GM23338 (cell line): ENCODE measurements at regions not wholly inside any gene's neighbourhood (a gene's known extent, or its start where the extent isn't known, plus 50 kb on each side); places are given as distances from the start of the nearest gene placed in this dataset.
A peak's percentile ranks its signal among the peaks of the same experiment; 100 is the strongest.

Source experiments
- ATAC-seq: fragments of 200-7000 bp; cut with Tn5 transposase; 3 replicates; pipeline ENCODE4 v1.9.1; 2020
- DNase-seq: peaks from one replicate; pipeline ENCODE4 v3.0.0-alpha.2; 2015; ENCODE audit warnings: low spot score
- H2AFZ ChIP-seq: fragments of 200-600 bp; sonication (generic); 2 replicates; pipeline ENCODE4 v1.8.0; 2016; ENCODE audit warnings: antibody characterized with exemption, mild to moderate bottlenecking, moderate library complexity
- H3F3A ChIP-seq: fragments of 200-600 bp; sonication (generic); replicated peaks from 2 replicates; pipeline ENCODE4 v1.8.0; 2017; ENCODE audit warnings: antibody characterized with exemption, mixed run types, low read depth
- H3K27ac ChIP-seq: fragments of 200-600 bp; sonication (generic); 2 replicates; pipeline ENCODE4 v1.6.1; 2016; ENCODE audit warnings: low read depth
- H3K27me3 ChIP-seq: fragments of 200-600 bp; sonication (generic); 2 replicates; pipeline ENCODE4 v1.8.0; 2016; ENCODE audit warnings: mild to moderate bottlenecking, mixed run types, moderate library complexity; ENCODE audit not compliant: insufficient read depth
- H3K36me3 ChIP-seq: fragments of 200-600 bp; sonication (generic); 2 replicates; pipeline ENCODE4 v1.8.0; 2016; ENCODE audit warnings: mild to moderate bottlenecking; ENCODE audit not compliant: insufficient read depth
- H3K4me1 ChIP-seq: fragments of 200-600 bp; sonication (generic); 2 replicates; pipeline ENCODE4 v1.8.0; 2016; ENCODE audit warnings: mild to moderate bottlenecking, moderate library complexity; ENCODE audit not compliant: insufficient read depth
- H3K4me2 ChIP-seq: fragments of 200-600 bp; sonication (generic); 2 replicates; pipeline ENCODE4 v1.7.1; 2017; ENCODE audit warnings: mixed run types
- H3K4me3 ChIP-seq: fragments of 200-600 bp; sonication (generic); 2 replicates; pipeline ENCODE4 v1.6.1; 2016; ENCODE audit warnings: mixed run types
- H3K79me2 ChIP-seq: fragments of 200-600 bp; sonication (generic); replicated peaks from 2 replicates; pipeline ENCODE4 v1.8.0; 2017; ENCODE audit warnings: mild to moderate bottlenecking; ENCODE audit not compliant: insufficient read depth
- H3K9me2 ChIP-seq: fragments of 200-600 bp; sonication (generic); 2 replicates; pipeline ENCODE4 v1.8.0; 2017; ENCODE audit not compliant: insufficient read depth
- H4K20me1 ChIP-seq: fragments of 200-600 bp; sonication (generic); replicated peaks from 2 replicates; pipeline ENCODE4 v1.8.0; 2017; ENCODE audit warnings: mild to moderate bottlenecking; ENCODE audit not compliant: insufficient read depth
- H3K27ac Mint-ChIP-seq: 2 replicates; pipeline ENCODE4 v1.8.0; 2020; ENCODE audit warnings: inconsistent platforms, mild to moderate bottlenecking, moderate library complexity, mixed read lengths
- H3K27me3 Mint-ChIP-seq: 3 replicates; pipeline ENCODE4 v1.8.0; 2022; ENCODE audit warnings: low read depth, mild to moderate bottlenecking, moderate library complexity, mixed read lengths, inconsistent platforms; ENCODE audit not compliant: insufficient read depth, poor library complexity
- H3K36me3 Mint-ChIP-seq: 3 replicates; pipeline ENCODE4 v1.8.0; 2021; ENCODE audit warnings: low read depth, mild to moderate bottlenecking, inconsistent platforms, moderate library complexity, mixed read lengths
- H3K4me1 Mint-ChIP-seq: 3 replicates; pipeline ENCODE4 v1.8.0; 2020; ENCODE audit warnings: mild to moderate bottlenecking, inconsistent platforms, mixed read lengths
- H3K4me3 Mint-ChIP-seq: 3 replicates; pipeline ENCODE4 v1.8.0; 2021; ENCODE audit warnings: moderate library complexity, mild to moderate bottlenecking, inconsistent platforms, mixed read lengths
- H3K9me3 Mint-ChIP-seq: 3 replicates; pipeline ENCODE4 v1.8.0; 2020; ENCODE audit warnings: moderate library complexity, mild to moderate bottlenecking, inconsistent platforms, mixed read lengths
- CREB1 ChIP-seq: fragments of 250-450 bp; sonication (Bioruptor Pico); IDR thresholded peaks from 2 replicates; pipeline ENCODE4 v1.5.0; 2020; ENCODE audit warnings: low read depth, mild to moderate bottlenecking, moderate library complexity
- CTCF ChIP-seq, 2 experiments: fragments of 200-600 bp in 1 of 2; sonication (generic) in 1 of 2; conservative IDR thresholded peaks; 2 replicates each; pipeline versions ENCODE4 v1.5.1 to v1.6.1; 2016 to 2017; ENCODE audit warnings: antibody characterized with exemption in 2 of 2, low read depth in 2 of 2, mild to moderate bottlenecking in 2 of 2, moderate library complexity in 1 of 2
- ETS1 ChIP-seq: IDR thresholded peaks from 2 replicates; pipeline ENCODE4 v1.6.1; 2016; ENCODE audit warnings: antibody characterized with exemption
- EZH2phosphoT487 ChIP-seq: fragments of 200-600 bp; sonication (generic); IDR thresholded peaks from one replicate; pipeline ENCODE4 v1.8.1; 2018; ENCODE audit warnings: antibody characterized with exemption; ENCODE audit not compliant: unreplicated experiment
- JUNB ChIP-seq: IDR thresholded peaks from one replicate; pipeline ENCODE4 v1.6.1; 2016; ENCODE audit warnings: antibody characterized with exemption; ENCODE audit not compliant: unreplicated experiment
- NANOG ChIP-seq: IDR thresholded peaks from 2 replicates; pipeline ENCODE4 v1.6.1; 2016; ENCODE audit warnings: antibody characterized with exemption, borderline replicate concordance
- POLR2AphosphoS5 ChIP-seq: IDR thresholded peaks from 2 replicates; pipeline ENCODE4 v1.6.1; 2016; ENCODE audit warnings: antibody characterized with exemption, low read depth
- REST ChIP-seq: IDR thresholded peaks from one replicate; pipeline ENCODE4 v1.6.1; 2018; ENCODE audit warnings: antibody characterized with exemption; ENCODE audit not compliant: unreplicated experiment
- STAT1 ChIP-seq: IDR thresholded peaks from one replicate; pipeline ENCODE4 v1.6.1; 2016; ENCODE audit warnings: antibody characterized with exemption; ENCODE audit not compliant: unreplicated experiment
- ZNF331 ChIP-seq: fragments of 250-450 bp; sonication (Bioruptor Pico); IDR thresholded peaks from 2 replicates; pipeline ENCODE4 v1.5.0; 2020; ENCODE audit warnings: low read depth, mild to moderate bottlenecking, moderate library complexity

- no peak for TF ChIP-seq REST
- TF ChIP-seq ETS1, result no peak
- no peak for TF ChIP-seq JUNB
- no peak for TF ChIP-seq EZH2phosphoT487
- TF ChIP-seq NANOG, result no peak
- no peak for TF ChIP-seq STAT1
- no peak for TF ChIP-seq ZNF331 (CRISPR knock-in tag)
- no peaks in the 10 kb centered on the region for H3F3A ChIP-seq
- H3K4me3 ChIP-seq, result no peak overlapping the region
- Mint-ChIP-seq H3K27me3 (no peaks in the 10 kb centered on the region), H3K9me3 (no peaks in the 10 kb centered on the region; the same call in 2 of the 3 replicates), H3K27ac (no peak overlapping the region), H3K4me1 (0 out of 3 replicates have a peak, but pooled peaks cover 3% of the 10 kb centered on the region), H3K36me3 (no peaks in the 10 kb centered on the region), H3K4me3 (no peak overlapping the region)
- H3K9me2 ChIP-seq, result no peaks in the 10 kb centered on the region
- no peaks in the 10 kb centered on the region for H3K36me3 ChIP-seq
- H2AFZ ChIP-seq, result peak overlapping the region; percentile 3; the same call in 1 of the 2 replicates
- ATAC-seq (no peak), DNase-seq (no peak)
- no peaks in the 10 kb centered on the region for H3K79me2 ChIP-seq
- no peaks in the 10 kb centered on the region for H3K4me1 ChIP-seq
- H3K27me3 ChIP-seq, result no peaks in the 10 kb centered on the region
- H3K27ac ChIP-seq, result no peak overlapping the region
- no peaks in the 10 kb centered on the region for H4K20me1 ChIP-seq
- no peak overlapping the region for H3K4me2 ChIP-seq
Measured at GRCh38 chr12:85626001-85626783, 210.0 kb downstream of the RASSF9 start.

- H3K4me1 Mint-ChIP-seq, result no peaks in the 10 kb centered on the region
- no peak overlapping the region for H3K27ac Mint-ChIP-seq
- no peaks in the 10 kb centered on the region for H3K27me3 ChIP-seq
- TF ChIP-seq CREB1 (CRISPR knock-in tag), result no peak
- no peak for TF ChIP-seq POLR2AphosphoS5
- no peak for TF ChIP-seq CTCF (conservative IDR thresholded peaks at IDR 0.05; ENCODE audit: low read depth in 2 of 2)
- H3K4me3 ChIP-seq, result no peak overlapping the region
- no peaks in the 10 kb centered on the region; the same call in 2 of the 3 replicates for H3K9me3 Mint-ChIP-seq
- no peaks in the 10 kb centered on the region for H3K36me3 Mint-ChIP-seq
- H3F3A ChIP-seq, result no peaks in the 10 kb centered on the region
- no peaks in the 10 kb centered on the region for H3K4me1 ChIP-seq
- no peaks in the 10 kb centered on the region for H3K79me2 ChIP-seq
- H4K20me1 ChIP-seq, result no peaks in the 10 kb centered on the region
- DNase-seq, result no peak
- H3K4me2 ChIP-seq, result no peak overlapping the region
- no peaks in the 10 kb centered on the region for H3K9me2 ChIP-seq
- H3K27ac ChIP-seq, result no peak overlapping the region
- H3K36me3 ChIP-seq, result no peaks in the 10 kb centered on the region
- H3K27me3 Mint-ChIP-seq, result no peaks in the 10 kb centered on the region
- no peak overlapping the region for H3K4me3 Mint-ChIP-seq
- H2AFZ ChIP-seq, result no peak overlapping the region; the same call in 1 of the 2 replicates
- ATAC-seq, result no peak
Measured at GRCh38 chr12:85626784-85627171, 209.4 kb downstream of the RASSF9 start.
